ENCODE measurements at regions not wholly inside any gene's neighbourhood (a gene's known extent, or its start where the extent isn't known, plus 50 kb on each side); places are given as distances from the start of the nearest gene placed in this dataset.

DNA sequence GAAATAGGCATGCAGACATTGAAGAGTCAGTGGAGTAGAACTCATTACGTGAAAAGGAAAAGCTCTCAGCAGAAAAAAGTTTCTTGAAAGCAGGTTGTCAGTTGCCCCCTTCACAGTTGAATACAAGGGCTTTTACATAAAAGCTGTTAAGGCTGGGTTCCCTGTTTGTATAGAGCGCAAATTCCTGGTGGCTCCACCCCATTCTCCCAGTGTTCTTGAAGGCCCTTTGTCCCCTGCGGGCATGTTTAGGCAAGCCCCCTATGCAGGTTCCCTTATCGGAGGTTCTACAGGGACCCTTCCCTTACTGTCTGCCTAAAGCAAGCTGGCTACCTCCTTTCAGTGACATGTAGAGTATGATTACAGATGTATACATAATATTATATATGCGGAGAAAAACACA is 497.2 kb upstream of the SYT4 start:
- no peaks in the 10 kb centered on the region for H3K4me1 ChIP-seq
- H3K27me3 ChIP-seq: no peaks in the 10 kb centered on the region
- no peak overlapping the region for H3K4me3 ChIP-seq
- no peak overlapping the region for H3K27ac ChIP-seq
- TF ChIP-seq, protein P1, sequence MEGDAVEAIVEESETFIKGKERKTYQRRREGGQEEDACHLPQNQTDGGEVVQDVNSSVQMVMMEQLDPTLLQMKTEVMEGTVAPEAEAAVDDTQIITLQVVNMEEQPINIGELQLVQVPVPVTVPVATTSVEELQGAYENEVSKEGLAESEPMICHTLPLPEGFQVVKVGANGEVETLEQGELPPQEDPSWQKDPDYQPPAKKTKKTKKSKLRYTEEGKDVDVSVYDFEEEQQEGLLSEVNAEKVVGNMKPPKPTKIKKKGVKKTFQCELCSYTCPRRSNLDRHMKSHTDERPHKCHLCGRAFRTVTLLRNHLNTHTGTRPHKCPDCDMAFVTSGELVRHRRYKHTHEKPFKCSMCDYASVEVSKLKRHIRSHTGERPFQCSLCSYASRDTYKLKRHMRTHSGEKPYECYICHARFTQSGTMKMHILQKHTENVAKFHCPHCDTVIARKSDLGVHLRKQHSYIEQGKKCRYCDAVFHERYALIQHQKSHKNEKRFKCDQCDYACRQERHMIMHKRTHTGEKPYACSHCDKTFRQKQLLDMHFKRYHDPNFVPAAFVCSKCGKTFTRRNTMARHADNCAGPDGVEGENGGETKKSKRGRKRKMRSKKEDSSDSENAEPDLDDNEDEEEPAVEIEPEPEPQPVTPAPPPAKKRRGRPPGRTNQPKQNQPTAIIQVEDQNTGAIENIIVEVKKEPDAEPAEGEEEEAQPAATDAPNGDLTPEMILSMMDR (IDR thresholded peaks at IDR 0.05): no peak
- no peaks in the 10 kb centered on the region for H3K9me3 ChIP-seq
- intact Hi-C loops (cut with DNase I; ENCODE audit: low total_unique reads): no loop called here
- DNase-seq: no peak
- no peaks in the 10 kb centered on the region for H3K36me3 ChIP-seq

DNA sequence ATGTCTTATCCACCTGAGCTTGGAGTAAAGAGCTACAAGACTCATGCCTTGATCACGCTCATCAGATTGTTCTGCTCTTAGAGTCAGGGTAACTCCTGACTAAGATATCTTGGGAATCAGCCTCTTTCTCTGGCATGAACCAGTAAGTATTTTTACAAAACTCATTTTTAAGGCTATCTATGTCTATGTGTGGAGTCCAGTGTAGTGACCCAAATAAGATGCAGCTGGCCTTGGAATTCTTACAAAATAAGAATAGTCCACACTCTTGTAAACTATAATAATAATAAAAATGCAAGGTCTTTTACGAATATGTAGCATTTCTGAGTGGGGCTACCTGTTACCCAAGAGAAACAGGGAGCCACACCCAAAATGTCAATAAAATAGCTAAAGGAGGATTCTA is 498.3 kb upstream of the SYT4 start:
- no peak overlapping the region for H3K4me3 ChIP-seq
- no peaks in the 10 kb centered on the region for H3K9me3 ChIP-seq
- intact Hi-C loops (cut with DNase I; ENCODE audit: low total_unique reads): no loop called here
- H3K36me3 ChIP-seq: no peaks in the 10 kb centered on the region
- no peaks in the 10 kb centered on the region for H3K27me3 ChIP-seq
- no peaks in the 10 kb centered on the region for H3K4me1 ChIP-seq
- TF ChIP-seq, protein P1 (IDR thresholded peaks at IDR 0.05): no peak
- no peak overlapping the region for H3K27ac ChIP-seq
- DNase-seq: no peak

DNA sequence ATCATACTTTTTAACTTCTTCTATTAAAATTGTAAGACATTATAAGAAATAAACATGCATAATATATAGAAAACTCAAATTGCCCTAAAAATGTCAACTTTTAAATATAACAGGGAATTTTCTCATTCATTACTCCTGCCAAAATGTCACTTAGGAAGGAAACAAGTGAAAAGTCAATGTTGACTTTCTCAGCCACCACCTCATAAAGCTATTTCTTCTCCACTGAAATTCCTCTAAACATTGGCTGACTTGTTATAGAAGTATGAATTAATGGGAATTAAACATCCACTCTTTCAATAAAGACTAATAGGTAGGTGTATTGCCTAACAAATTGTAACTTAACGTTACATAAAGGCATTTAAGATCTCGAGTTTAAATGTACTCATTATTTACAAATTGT is 499.7 kb upstream of the SYT4 start:
- Histone ChIP-seq H3K4me3 (no peak overlapping the region), H3K27me3 (no peaks in the 10 kb centered on the region), H3K27ac (no peak overlapping the region), H3K36me3 (no peaks in the 10 kb centered on the region), H3K4me1 (no peaks in the 10 kb centered on the region), H3K9me3 (no peaks in the 10 kb centered on the region)
- no peak for DNase-seq
- intact Hi-C loops (cut with DNase I; ENCODE audit: low total_unique reads): no loop called here
- TF ChIP-seq, protein P1 (IDR thresholded peaks at IDR 0.05): no peak

DNA sequence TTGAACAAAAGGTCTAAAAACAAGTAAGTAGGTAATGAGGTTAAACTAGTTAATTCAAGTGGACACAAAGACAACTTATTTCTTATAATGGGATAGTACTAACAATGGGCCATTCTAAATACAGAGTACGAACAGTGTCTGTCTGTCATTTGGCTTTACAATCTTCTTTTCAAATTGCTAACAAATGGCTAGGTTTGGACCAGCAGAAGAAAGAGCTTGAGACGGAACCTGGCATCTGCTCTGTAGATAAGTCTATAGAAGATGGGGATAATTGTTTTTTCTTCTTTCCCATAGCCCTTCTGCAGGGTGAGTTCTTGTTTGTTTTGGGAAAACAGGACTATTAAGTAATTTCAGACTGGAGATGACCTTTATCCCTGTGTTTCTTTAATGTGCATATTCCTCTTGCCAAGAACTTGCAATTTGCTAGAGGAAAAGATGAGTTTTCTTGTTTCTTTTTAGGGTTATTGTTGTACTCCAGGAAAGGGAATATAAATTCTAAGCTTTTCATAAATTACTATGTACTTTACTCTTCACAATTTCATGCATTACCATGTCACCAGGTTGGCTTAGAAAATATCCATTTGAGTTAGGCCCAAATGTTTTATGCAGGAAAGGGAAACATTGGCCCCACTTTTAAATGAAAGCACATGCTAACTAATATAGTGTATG is 500.5 kb upstream of the SYT4 start:
- Histone ChIP-seq H3K27me3 (no peaks in the 10 kb centered on the region), H3K4me3 (no peak overlapping the region), H3K4me1 (no peaks in the 10 kb centered on the region), H3K9me3 (no peaks in the 10 kb centered on the region), H3K36me3 (no peaks in the 10 kb centered on the region), H3K27ac (no peak overlapping the region)
- TF ChIP-seq, protein P1 (IDR thresholded peaks at IDR 0.05): no peak
- intact Hi-C loops (cut with DNase I; ENCODE audit: low total_unique reads): no loop called here
- DNase-seq: no peak

DNA sequence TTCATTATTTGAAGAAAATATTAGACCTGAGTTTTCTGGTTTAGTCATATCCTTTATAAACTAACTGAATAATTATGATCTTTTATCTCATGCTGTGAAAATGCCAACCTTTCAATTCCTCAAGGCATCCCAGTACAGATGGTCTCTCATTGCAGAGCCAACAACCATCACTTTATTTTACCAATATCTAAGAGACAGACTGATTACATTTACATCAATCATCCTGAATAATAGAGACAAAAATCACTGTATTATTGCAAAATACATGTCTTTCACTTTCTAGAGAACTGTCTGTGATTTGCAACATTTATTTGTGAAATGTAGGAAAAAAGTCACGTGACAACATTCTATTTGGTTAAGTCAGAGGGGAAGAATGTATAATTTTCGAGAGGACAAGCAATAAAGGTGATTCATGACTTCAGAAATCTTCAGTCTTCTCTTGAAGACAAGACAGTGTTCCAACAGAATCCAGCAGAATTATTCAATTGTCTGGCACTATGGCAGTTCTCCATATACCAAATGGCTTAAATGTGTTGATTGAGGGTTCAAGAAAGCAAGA is 503.6 kb upstream of the SYT4 start:
- H3K27me3 ChIP-seq: no peaks in the 10 kb centered on the region
- no peaks in the 10 kb centered on the region for H3K4me1 ChIP-seq
- H3K9me3 ChIP-seq: no peaks in the 10 kb centered on the region
- H3K36me3 ChIP-seq: no peaks in the 10 kb centered on the region
- intact Hi-C loops (cut with DNase I; ENCODE audit: low total_unique reads): no loop called here
- no peak overlapping the region for H3K4me3 ChIP-seq
- no peak for DNase-seq
- TF ChIP-seq, protein P1 (IDR thresholded peaks at IDR 0.05): no peak
- no peak overlapping the region for H3K27ac ChIP-seq

Data from tibial artery (tissue), 4 donors.